Left renal cortex interstitium (tissue), 4 donors: ENCODE measurements at regions not wholly inside any gene's neighbourhood (a gene's known extent, or its start where the extent isn't known, plus 50 kb on each side); places are given as distances from the start of the nearest gene placed in this dataset.

Source experiments
- DNase-seq, 4 donors: peaks; one replicate each; pipeline ENCODE4 v3.0.0-alpha.2; 2013; ENCODE audit warnings: low read depth in 4 of 4, low spot score in 2 of 4, missing footprints in 1 of 4

GRCh38 chr16:51039638-51040331, 111.3 kb downstream of the SALL1 start:
- no peak for DNase-seq

GRCh38 chr16:51035711-51036110, 115.4 kb downstream of the SALL1 start:
- DNase-seq, result no peak

GRCh38 chr16:51035110-51035498, 116.0 kb downstream of the SALL1 start:
- no peak for DNase-seq

- no peak for DNase-seq
Observed at GRCh38 chr16:51034481-51035109, 116.5 kb downstream of the SALL1 start.

- no peak for DNase-seq
Observed at GRCh38 chr16:51031598-51031997, 119.5 kb downstream of the SALL1 start.

GRCh38 chr16:51030516-51030915, 120.6 kb downstream of the SALL1 start:
- DNase-seq, result no peak

GRCh38 chr16:51025588-51026290, 125.3 kb downstream of the SALL1 start:
- no peak for DNase-seq

- no peak for DNase-seq
Observed at GRCh38 chr16:51024703-51025102, 126.4 kb downstream of the SALL1 start.

- DNase-seq, result no peak
Observed at GRCh38 chr16:51022955-51023354, 128.1 kb downstream of the SALL1 start.

GRCh38 chr16:51019617-51020016, 131.5 kb downstream of the SALL1 start:
- no peak for DNase-seq

- DNase-seq, result no peak
Observed at GRCh38 chr16:51017969-51018368, 133.1 kb downstream of the SALL1 start.

- DNase-seq, result no peak
Observed at GRCh38 chr16:51012396-51012795, 138.7 kb downstream of the SALL1 start.

- no peak for DNase-seq
Observed at GRCh38 chr16:51010817-51011216, 140.3 kb downstream of the SALL1 start.

GRCh38 chr16:51009813-51010212, 141.3 kb downstream of the SALL1 start:
- no peak for DNase-seq

- no peak for DNase-seq
Observed at GRCh38 chr16:51009359-51009758, 141.7 kb downstream of the SALL1 start.

GRCh38 chr16:51008607-51009006, 142.5 kb downstream of the SALL1 start:
- DNase-seq, result no peak

GRCh38 chr16:51008037-51008436, 143.0 kb downstream of the SALL1 start:
- DNase-seq, result no peak

GRCh38 chr16:51003850-51004566, 147.1 kb downstream of the SALL1 start:
- DNase-seq, result no peak

- DNase-seq, result no peak
Observed at GRCh38 chr16:51002881-51003490, 148.1 kb downstream of the SALL1 start.

- no peak for DNase-seq
Observed at GRCh38 chr16:50999181-50999580, 151.9 kb downstream of the SALL1 start.

- no peak for DNase-seq
Observed at GRCh38 chr16:50998411-50998810, 152.7 kb downstream of the SALL1 start.
